ENCODE measurements at regions not wholly inside any gene's neighbourhood (a gene's known extent, or its start where the extent isn't known, plus 50 kb on each side); places are given as distances from the start of the nearest gene placed in this dataset.

GRCh38 chr10:90304533-90304932, 553.3 kb downstream of the HTR7 start:
- TF ChIP-seq ZNF737 (CRISPR knock-in tag; IDR thresholded peaks at IDR 0.05; ENCODE audit: borderline replicate concordance) (no peak), ZNF780A (CRISPR knock-in tag; IDR thresholded peaks at IDR 0.05) (no peak), CTCF (CRISPR knock-in tag; IDR thresholded peaks at IDR 0.05) (no peak), TCF7L2 (IDR thresholded peaks at IDR 0.05; ENCODE audit: low read depth, low read length) (no peak)

Measured in HepG2 (cell line).